OCI-M2 (cell line): ENCODE measurements at regions not wholly inside any gene's neighbourhood (a gene's known extent, or its start where the extent isn't known, plus 50 kb on each side); places are given as distances from the start of the nearest gene placed in this dataset.
"Not testable (repeated sequence)": the region's sequence is repeated elsewhere in the genome, so short reads cannot be mapped to it uniquely, and the experiment has no call there.

Source experiments
- DNase-seq: peaks from one replicate; lab custom pipeline; 2025; ENCODE audit not compliant: unreplicated experiment; lab: John Stamatoyannopoulos, UW

- no peak for DNase-seq
These were observed 461.8 kb upstream of the PRKX start for GRCh38 chrX:4175221-4175620.

- DNase-seq, result no peak
These were observed 460.3 kb upstream of the PRKX start for GRCh38 chrX:4173743-4174142.

- no peak for DNase-seq
These were observed 438.3 kb upstream of the PRKX start for GRCh38 chrX:4151798-4152197.

GRCh38 chrX:4150259-4150658 is 436.8 kb upstream of the PRKX start:
- no peak for DNase-seq

GRCh38 chrX:4129626-4130025 is 416.2 kb upstream of the PRKX start:
- DNase-seq, result no peak

GRCh38 chrX:4118666-4119530 is 405.4 kb upstream of the PRKX start:
- no peak for DNase-seq

- DNase-seq, result no peak
These were observed 397.5 kb upstream of the PRKX start for GRCh38 chrX:4110964-4111363.

- no peak for DNase-seq
These were observed 381.5 kb upstream of the PRKX start for GRCh38 chrX:4094926-4095325.

- no peak for DNase-seq
These were observed 377.8 kb upstream of the PRKX start for GRCh38 chrX:4091046-4091760.

GRCh38 chrX:4059893-4060292 is 346.4 kb upstream of the PRKX start:
- no peak for DNase-seq

- DNase-seq, result no peak
These were observed 330.5 kb upstream of the PRKX start for GRCh38 chrX:4043951-4044350.

- DNase-seq, result no peak
These were observed 322.4 kb upstream of the PRKX start for GRCh38 chrX:4035874-4036273.

GRCh38 chrX:4028151-4028550 is 314.7 kb upstream of the PRKX start:
- DNase-seq, result no peak

- no peak for DNase-seq
These were observed 291.8 kb upstream of the PRKX start for GRCh38 chrX:4005281-4005680.

- DNase-seq, result no peak
These were observed 291.4 kb upstream of the PRKX start for GRCh38 chrX:4004822-4005221.

GRCh38 chrX:3994315-3994714 is 280.9 kb upstream of the PRKX start:
- DNase-seq, result no peak

- DNase-seq, result no peak
These were observed 277.1 kb upstream of the PRKX start for GRCh38 chrX:3990569-3990968.

- DNase-seq, result not testable (repeated sequence)
These were observed 258.8 kb upstream of the PRKX start for GRCh38 chrX:3972104-3972858.

GRCh38 chrX:3968749-3969148 is 255.3 kb upstream of the PRKX start:
- DNase-seq, result no peak

- DNase-seq, result no peak
These were observed 250.5 kb upstream of the PRKX start for GRCh38 chrX:3963980-3964379.

- no peak for DNase-seq
These were observed 249.3 kb upstream of the PRKX start for GRCh38 chrX:3962511-3963311.
